Ectodermal cell (in vitro differentiated cells): ENCODE measurements at regions not wholly inside any gene's neighbourhood (a gene's known extent, or its start where the extent isn't known, plus 50 kb on each side); places are given as distances from the start of the nearest gene placed in this dataset.

Experiments used
- H3K27ac ChIP-seq: 2 replicates; pipeline ENCODE4 v1.7.0; 2013; ENCODE audit warnings: mild to moderate bottlenecking, low read depth, low read length; ENCODE audit not compliant: insufficient read depth, poor library complexity, severe bottlenecking
- H3K27me3 ChIP-seq: 2 replicates; pipeline ENCODE4 v1.7.0; 2013; ENCODE audit warnings: mild to moderate bottlenecking, low read length; ENCODE audit not compliant: insufficient read depth, control insufficient read depth, poor library complexity, severe bottlenecking
- H3K36me3 ChIP-seq: one replicate; pipeline ENCODE4 v1.7.0; 2013; ENCODE audit warnings: low read length; ENCODE audit not compliant: control insufficient read depth, insufficient read depth
- H3K4me1 ChIP-seq: one replicate; pipeline ENCODE4 v1.7.0; 2013; ENCODE audit warnings: low read length; ENCODE audit not compliant: control insufficient read depth, insufficient read depth
- H3K4me3 ChIP-seq: 2 replicates; pipeline ENCODE4 v1.7.0; 2013; ENCODE audit warnings: low read depth, low read length, control low read depth; ENCODE audit not compliant: insufficient read depth
- H3K9me3 ChIP-seq: 2 replicates; pipeline ENCODE4 v1.7.0; 2013; ENCODE audit warnings: mild to moderate bottlenecking, low read length, moderate library complexity; ENCODE audit not compliant: control insufficient read depth
- WGBS, 2 experiments: methylation state at CpG; one replicate each; pipeline ENCODE4 v1.1.7; 2013; ENCODE audit warnings: missing lambda C conversion rate in 2 of 2; 5-methylcytosine and 5-hydroxymethylcytosine counted together

- H3K36me3 ChIP-seq: no peaks in the 10 kb centered on the region
- H3K9me3 ChIP-seq: no peaks in the 10 kb centered on the region
- H3K4me3 ChIP-seq: no peak overlapping the region
- 96 to 98% methylated on average over 2 of the region's 2 CpGs for WGBS, 2 experiments
- no peaks in the 10 kb centered on the region for H3K4me1 ChIP-seq
- H3K27me3 ChIP-seq: no peaks in the 10 kb centered on the region
- no peak overlapping the region for H3K27ac ChIP-seq
Measured at GRCh38 chr20:6941571-6941970, 174.1 kb downstream of the BMP2 start.

- no peaks in the 10 kb centered on the region for H3K36me3 ChIP-seq
- no peak overlapping the region for H3K4me3 ChIP-seq
- no peaks in the 10 kb centered on the region for H3K4me1 ChIP-seq
- H3K27me3 ChIP-seq: no peaks in the 10 kb centered on the region
- no peak overlapping the region for H3K27ac ChIP-seq
- WGBS, 2 experiments: 84 to 93% methylated on average over 2 to 3 of the region's 3 CpGs
- no peaks in the 10 kb centered on the region for H3K9me3 ChIP-seq
Measured at GRCh38 chr20:6942266-6942665, 174.8 kb downstream of the BMP2 start.

GRCh38 chr20:6944292-6944691, 176.8 kb downstream of the BMP2 start:
- Histone ChIP-seq H3K27ac (no peak overlapping the region), H3K4me3 (no peak overlapping the region), H3K27me3 (no peaks in the 10 kb centered on the region), H3K9me3 (no peaks in the 10 kb centered on the region), H3K36me3 (no peaks in the 10 kb centered on the region), H3K4me1 (no peaks in the 10 kb centered on the region)
- WGBS, 2 experiments: 92 to 97% methylated on average over 3 of the region's 4 CpGs

GRCh38 chr20:6953611-6954010, 186.1 kb downstream of the BMP2 start:
- Histone ChIP-seq H3K4me1 (no peaks in the 10 kb centered on the region), H3K9me3 (no peaks in the 10 kb centered on the region), H3K27ac (no peak overlapping the region), H3K4me3 (no peak overlapping the region), H3K36me3 (no peaks in the 10 kb centered on the region), H3K27me3 (no peaks in the 10 kb centered on the region)
- WGBS, 2 experiments: no CpG with 5 or more reads among the region's 1 CpG

GRCh38 chr20:6954219-6954618, 186.7 kb downstream of the BMP2 start:
- Histone ChIP-seq H3K27ac (no peak overlapping the region), H3K4me1 (no peaks in the 10 kb centered on the region), H3K9me3 (no peaks in the 10 kb centered on the region), H3K4me3 (no peak overlapping the region), H3K36me3 (no peaks in the 10 kb centered on the region), H3K27me3 (no peaks in the 10 kb centered on the region)
- WGBS, 2 experiments: 81 to 87% methylated on average over 2 of the region's 2 CpGs

- Histone ChIP-seq H3K36me3 (no peaks in the 10 kb centered on the region), H3K4me3 (no peak overlapping the region), H3K27ac (no peak overlapping the region), H3K4me1 (no peaks in the 10 kb centered on the region), H3K9me3 (no peaks in the 10 kb centered on the region), H3K27me3 (no peaks in the 10 kb centered on the region)
- 95 to 97% methylated on average over 2 of the region's 2 CpGs for WGBS, 2 experiments
Measured at GRCh38 chr20:6956056-6956455, 188.6 kb downstream of the BMP2 start.

- 93 to 96% methylated on average over 4 to 5 of the region's 5 CpGs for WGBS, 2 experiments
- H3K4me3 ChIP-seq: no peak overlapping the region
- H3K36me3 ChIP-seq: no peaks in the 10 kb centered on the region
- H3K4me1 ChIP-seq: no peaks in the 10 kb centered on the region
- no peaks in the 10 kb centered on the region for H3K9me3 ChIP-seq
- no peak overlapping the region for H3K27ac ChIP-seq
- H3K27me3 ChIP-seq: no peaks in the 10 kb centered on the region
Measured at GRCh38 chr20:6956574-6956973, 189.1 kb downstream of the BMP2 start.

- H3K36me3 ChIP-seq: no peaks in the 10 kb centered on the region
- H3K4me3 ChIP-seq: no peak overlapping the region
- H3K9me3 ChIP-seq: no peaks in the 10 kb centered on the region
- H3K27me3 ChIP-seq: no peaks in the 10 kb centered on the region
- H3K4me1 ChIP-seq: no peaks in the 10 kb centered on the region
- 67 to 78% methylated on average over 2 to 3 of the region's 3 CpGs for WGBS, 2 experiments
- H3K27ac ChIP-seq: no peak overlapping the region
Measured at GRCh38 chr20:6959900-6960312, 192.4 kb downstream of the BMP2 start.

- Histone ChIP-seq H3K36me3 (no peaks in the 10 kb centered on the region), H3K4me3 (no peak overlapping the region), H3K27ac (no peak overlapping the region), H3K9me3 (no peaks in the 10 kb centered on the region), H3K27me3 (no peaks in the 10 kb centered on the region), H3K4me1 (no peaks in the 10 kb centered on the region)
- 60 to 100% methylated on average over 1 of the region's 1 CpG for WGBS, 2 experiments
Measured at GRCh38 chr20:6966721-6967120, 199.2 kb downstream of the BMP2 start.

- Histone ChIP-seq H3K36me3 (no peaks in the 10 kb centered on the region), H3K4me1 (no peaks in the 10 kb centered on the region), H3K27ac (no peak overlapping the region), H3K9me3 (no peaks in the 10 kb centered on the region), H3K4me3 (no peak overlapping the region), H3K27me3 (no peaks in the 10 kb centered on the region)
- WGBS, 2 experiments: 69 to 78% methylated on average over 1 of the region's 1 CpG
Measured at GRCh38 chr20:6974838-6975237, 207.4 kb downstream of the BMP2 start.

- Histone ChIP-seq H3K9me3 (no peaks in the 10 kb centered on the region), H3K36me3 (no peaks in the 10 kb centered on the region), H3K4me1 (no peaks in the 10 kb centered on the region), H3K4me3 (no peak overlapping the region), H3K27ac (no peak overlapping the region), H3K27me3 (no peaks in the 10 kb centered on the region)
- WGBS, 2 experiments: 71 to 100% methylated on average over 1 of the region's 1 CpG
Measured at GRCh38 chr20:6975311-6975710, 207.8 kb downstream of the BMP2 start.
